HG03045 (cell line): ENCODE measurements at regions not wholly inside any gene's neighbourhood (a gene's known extent, or its start where the extent isn't known, plus 50 kb on each side); places are given as distances from the start of the nearest gene placed in this dataset.

Experiments
- ATAC-seq: cut with Tn5 transposase; IDR thresholded peaks from one replicate; pipeline ENCODE4 v1.9.1; 2021; ENCODE audit warnings: mild to moderate bottlenecking, moderate library complexity; ENCODE audit not compliant: unreplicated experiment

DNA sequence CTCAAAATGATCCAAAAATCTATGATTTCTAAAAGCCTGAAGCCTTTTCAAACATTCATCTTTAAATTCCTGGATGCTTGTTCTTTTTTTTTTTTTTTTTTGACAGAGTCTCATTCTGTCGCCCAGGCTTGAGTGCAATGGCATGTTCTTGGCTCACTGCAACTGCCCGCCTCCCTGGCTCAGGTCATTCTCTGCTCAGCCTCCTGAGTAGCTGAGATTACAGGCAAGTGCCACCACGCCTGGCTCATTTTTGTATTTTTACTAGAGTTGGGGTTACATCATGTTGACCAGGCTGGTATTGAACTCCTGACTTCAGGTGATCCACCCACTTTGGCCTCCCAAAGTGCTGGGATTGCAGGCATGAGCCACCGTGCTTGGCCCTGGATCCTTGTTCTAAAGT, 649.5 kb downstream of the XIRP2 start:
- ATAC-seq: no peak

DNA sequence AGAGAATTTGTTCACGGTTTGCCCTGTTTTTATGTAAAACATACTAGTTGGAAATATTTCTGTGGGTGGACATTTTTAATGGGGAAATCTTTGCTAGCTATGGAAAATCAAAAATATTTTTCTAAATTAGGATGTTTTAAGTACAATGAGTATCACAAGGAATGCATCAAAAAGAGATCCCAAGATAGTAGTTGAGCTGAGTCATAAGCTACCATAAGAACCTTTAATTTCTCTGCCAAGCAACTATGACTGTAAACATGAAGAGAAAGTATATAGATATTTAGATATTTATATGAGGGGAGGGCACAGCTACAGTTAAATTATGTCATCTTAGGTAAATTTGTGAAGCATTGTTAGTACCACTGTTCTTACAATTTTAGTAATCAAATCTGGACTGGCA, 646.2 kb downstream of the XIRP2 start:
- no peak for ATAC-seq

DNA sequence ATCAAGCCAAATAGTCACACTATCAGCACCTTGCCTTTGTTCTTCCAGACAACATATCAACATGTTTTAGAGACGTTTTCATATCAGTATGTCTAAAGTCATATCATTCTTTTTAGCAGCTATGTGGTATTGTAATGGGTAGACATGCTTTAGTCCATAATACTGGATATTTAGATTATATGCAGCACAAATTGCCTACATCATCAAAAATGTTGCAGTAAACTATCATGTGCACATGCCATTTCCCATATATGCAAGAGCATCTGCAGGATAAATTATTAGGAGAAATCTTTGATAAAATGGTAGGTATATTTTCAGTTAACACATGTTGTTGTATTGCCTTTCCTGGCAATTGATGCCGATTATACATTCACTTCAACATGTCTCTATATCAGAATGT, 636.5 kb downstream of the XIRP2 start:
- no peak for ATAC-seq

DNA sequence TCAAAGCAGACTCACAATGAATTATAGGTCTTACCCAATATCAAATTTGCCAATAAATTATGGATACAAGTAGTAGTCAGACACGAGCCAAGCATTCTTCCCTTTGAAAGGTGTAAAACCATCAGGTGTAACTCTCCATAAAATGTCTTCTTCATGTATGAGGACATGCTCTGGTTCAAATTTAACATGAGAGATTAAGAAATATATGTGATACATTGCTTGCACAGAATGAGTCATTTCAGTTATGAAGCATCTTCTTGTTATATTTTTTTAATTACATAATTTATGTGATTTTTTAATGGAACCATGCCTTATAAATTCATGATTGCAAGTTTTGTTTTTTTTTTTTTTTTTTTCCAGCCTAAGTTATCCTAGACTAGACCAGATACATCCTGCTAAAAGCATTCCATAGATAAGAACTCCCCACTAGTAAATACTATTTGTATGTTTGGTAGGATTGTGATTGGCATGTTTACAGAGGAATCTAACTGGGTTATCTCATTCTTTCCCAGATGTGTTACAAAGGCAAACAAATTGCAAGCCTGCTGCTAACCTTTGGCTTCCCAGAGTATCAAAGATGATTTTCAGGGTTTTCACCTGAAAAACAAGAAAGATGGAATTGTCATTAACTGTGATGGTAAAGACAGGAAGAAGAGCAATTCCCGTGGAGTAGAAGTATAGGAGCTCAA, 621.9 kb downstream of the XIRP2 start:
- ATAC-seq: no peak

DNA sequence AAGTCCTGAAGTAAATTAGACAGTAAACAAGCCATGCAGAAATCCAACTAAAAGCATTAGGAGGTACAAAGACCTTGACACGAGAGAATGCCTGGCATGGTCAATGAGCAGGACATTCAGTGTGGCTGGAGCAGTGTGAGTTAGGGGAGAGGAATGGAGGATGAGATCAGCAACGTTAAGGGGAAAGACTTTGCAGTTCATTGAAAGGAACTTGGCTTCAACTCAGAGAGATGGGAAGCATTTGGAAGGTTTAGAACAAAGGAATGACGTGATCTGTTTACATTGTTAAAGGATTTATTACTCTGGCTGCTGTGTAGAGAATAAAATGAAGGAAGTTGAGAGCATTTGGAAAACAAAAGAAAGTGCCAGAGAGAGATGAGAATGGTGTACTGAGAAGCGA, 621.3 kb downstream of the XIRP2 start:
- ATAC-seq: no peak

DNA sequence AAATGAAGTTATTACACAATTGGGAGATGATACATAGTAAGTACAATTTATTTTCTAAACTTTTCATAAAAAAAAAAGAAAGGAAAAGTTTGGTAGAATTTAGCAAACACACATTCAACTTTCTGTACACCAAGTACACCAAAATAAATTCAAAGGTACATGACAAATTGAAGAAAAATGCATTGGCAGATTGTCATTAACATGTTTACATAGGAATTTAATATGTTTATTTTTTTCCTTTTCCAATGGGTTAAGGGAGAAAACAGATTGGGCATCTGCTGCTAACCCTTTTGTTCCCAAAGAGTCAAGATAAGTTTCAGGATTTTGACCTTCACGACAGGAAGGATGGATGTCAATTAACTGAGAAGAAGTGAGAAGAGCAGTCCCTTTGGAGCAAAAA, 620.4 kb downstream of the XIRP2 start:
- ATAC-seq: no peak

DNA sequence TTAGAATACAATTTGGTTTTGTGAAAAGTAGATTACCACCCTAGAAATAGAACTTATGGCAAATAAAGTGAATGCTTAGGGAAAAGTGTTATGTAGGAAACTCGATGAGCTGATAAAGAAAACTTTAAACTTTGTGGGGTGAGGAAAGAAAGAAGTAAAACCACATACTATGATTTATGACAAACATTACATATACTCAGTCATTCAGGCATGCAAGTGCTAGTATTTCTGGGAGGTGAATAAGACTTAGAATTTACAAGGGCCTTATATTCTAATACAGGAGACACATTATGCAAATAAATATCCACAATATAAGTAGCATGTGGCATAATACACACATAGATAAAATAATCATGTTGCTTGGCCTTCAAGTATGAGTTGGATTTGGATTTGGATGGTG, 618.1 kb downstream of the XIRP2 start:
- ATAC-seq: no peak

DNA sequence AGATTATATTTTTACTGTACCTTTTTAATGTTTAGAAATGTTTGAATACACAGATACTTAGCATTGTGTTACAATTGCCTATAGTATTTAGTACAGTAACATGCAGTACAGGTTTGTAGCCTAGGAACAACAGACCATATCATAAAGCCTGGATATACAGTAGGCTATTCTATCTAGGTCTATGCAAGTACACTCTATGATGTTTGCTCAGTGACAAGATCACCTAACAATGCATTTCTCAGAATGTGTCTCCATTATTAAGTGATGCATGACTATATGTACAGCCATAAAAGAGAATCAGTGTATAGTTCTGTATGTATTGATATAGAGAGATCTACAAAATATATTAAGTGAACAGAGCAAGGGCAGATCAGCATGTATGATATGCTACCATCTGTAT, 616.4 kb downstream of the XIRP2 start:
- ATAC-seq: no peak

DNA sequence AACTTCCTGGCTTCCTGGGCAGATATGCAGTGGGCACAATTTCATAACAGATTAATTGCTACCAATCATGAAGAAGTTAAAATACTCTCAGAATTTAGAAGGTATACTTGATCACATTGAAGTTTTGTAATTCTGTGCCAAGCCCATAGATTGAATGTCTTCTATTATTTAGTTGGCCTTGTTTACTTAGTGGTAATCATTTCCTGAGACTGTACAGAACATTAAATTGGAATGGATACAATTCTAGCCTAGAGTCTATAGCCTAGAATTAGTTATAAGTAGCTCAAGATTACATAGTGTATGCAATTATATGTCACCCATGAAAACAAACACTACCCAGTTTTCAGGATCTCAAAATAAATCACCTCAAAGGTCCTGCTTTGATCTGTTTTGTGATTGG, 615.8 kb downstream of the XIRP2 start:
- no peak for ATAC-seq

DNA sequence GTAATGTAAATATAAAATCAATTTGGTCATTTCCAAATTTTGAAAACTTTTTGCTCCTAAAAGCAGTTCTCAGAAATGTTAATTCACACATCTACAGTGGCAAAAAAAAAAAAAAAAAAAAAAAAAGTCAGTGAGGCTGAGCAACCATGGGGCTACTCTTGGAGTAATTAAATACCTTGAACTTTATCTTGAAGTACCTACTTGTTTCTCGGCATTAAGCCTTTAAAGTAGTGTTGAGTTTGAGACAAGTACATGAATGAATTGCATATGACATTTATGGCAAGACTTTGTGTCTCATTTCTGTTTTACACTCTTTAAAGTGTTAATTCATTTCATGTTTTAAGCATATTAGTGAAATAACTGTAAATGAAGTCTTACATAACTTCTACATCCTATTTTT, 613.3 kb downstream of the XIRP2 start:
- ATAC-seq: no peak

DNA sequence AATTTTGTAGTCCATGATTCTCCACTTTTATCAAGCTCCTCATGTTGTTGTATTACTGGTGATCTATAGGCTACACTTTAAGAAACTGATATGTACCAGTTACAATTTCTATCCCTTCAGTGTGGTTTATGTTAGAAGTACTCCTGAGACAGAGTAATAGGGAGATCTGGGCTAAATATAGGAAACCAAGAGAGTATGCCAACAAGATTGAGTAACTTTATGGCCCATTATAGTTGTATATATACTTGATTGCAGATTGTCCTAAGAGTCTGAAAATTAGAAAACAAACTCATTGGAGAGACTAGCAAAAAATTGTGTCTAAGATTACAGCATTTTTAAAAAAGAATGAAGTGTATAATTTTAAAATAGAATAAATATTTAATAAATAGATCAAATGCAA, 605.6 kb downstream of the XIRP2 start:
- no peak for ATAC-seq

DNA sequence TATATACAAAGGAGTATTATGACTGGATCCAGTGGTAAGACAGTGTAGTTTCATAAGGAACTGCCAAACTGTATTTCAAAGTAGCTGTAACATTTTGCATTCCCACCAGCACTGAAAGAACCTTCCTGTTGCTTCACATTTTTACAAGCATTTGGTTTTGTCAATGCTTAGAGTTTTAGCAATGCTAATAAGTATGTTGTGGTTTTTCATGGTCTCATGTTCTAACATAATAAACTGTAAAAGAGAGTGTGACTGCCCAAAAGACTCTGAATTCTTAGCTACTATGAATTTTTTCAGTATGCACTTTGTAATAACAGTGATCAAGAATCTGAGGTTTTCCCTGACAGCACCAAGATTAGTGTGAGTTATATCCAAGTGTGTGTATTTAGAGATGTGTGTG, 604.2 kb downstream of the XIRP2 start:
- no peak for ATAC-seq

DNA sequence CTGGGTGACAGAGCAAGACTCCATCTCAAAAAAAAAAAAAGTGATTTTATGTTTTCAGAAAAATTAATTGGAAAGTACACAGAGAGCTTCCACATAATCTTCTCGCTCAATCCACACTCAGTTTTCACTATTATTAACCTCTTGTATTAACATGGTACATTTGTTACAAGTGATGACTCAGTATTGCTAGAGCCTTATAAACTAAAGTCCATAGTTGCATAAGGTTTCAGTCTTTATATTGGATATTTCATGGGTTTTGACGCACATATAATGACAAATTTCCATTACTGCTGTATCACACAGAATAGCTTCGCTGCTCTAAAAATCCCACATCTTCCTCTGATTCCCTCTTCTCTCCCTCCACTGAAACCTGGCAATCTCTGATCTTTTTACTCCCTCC, 603.5 kb downstream of the XIRP2 start:
- ATAC-seq: no peak

DNA sequence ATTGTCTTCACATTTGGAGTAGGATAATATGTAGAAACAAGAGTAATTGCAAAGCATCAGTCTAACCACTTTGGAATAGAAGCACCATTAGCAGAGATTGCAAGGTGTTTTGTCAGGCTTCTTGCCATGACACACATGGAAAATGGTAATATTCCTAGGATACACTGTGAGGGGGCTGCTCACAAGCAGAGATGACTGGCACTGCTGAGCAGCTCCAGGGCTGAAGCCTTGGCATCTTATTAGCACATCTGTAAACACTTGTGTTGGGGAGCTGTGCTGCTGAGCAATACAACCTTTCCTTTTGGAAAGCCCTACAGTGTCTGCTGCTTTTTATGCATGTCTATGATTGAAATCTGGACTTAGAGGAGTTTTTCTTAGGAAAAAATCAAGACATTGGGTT, 602.2 kb downstream of the XIRP2 start:
- no peak for ATAC-seq

DNA sequence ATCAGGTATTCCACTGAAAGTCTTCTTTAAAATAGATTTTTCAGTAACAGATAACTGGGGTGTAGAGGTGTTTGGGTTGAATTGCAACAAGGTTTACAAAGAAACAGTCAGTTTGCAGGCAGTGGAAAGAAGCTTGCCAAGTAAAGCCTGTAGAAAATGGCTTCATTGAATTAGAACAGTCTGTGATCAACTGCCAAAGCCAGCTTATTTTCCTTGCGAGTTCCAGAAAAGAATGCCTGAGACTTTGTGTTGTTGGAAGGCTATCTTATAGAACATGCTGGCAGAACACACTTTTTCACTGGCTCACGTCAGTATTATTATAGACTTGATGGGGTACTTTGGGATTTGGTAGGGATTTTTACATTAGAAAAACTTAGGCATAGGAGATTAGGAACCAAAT, 601.0 kb downstream of the XIRP2 start:
- no peak for ATAC-seq

DNA sequence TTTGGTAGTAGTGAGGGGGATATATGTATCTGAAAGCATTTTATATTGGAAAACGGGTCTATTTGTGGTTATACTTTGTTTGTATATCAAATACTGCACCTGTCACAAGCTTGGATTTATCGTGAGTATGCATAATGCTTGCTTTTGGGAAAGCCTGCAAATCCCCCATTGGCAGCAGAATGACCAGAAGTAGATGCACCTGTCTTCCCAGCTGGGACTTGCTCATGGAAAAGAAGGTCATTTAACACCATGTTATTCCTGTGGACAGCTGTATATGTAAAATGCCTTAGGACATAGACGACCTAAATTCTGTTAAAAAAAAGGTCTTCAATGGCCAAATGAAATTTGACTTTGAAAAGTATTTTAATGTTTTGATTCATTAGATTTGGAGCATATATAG, 599.4 kb downstream of the XIRP2 start:
- no peak for ATAC-seq

DNA sequence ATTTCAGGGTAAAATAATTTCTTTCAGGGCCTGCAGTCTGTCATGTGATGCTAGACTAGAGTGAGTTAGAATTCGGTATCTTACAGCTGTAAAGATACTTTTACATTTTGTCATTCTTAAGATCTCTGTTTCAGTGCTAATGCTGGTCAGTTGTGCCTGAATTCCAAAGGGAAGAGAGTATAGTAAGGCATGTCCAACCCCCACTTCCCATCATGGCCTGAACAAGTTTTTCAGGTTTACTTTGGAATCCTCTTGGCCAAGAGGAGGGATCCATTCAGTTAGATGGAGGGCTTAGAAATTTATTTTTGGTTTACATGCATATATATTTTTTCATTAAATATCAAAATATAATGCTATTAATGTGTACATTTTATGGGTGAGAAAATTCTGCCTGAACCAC, 596.6 kb downstream of the XIRP2 start:
- no peak for ATAC-seq

DNA sequence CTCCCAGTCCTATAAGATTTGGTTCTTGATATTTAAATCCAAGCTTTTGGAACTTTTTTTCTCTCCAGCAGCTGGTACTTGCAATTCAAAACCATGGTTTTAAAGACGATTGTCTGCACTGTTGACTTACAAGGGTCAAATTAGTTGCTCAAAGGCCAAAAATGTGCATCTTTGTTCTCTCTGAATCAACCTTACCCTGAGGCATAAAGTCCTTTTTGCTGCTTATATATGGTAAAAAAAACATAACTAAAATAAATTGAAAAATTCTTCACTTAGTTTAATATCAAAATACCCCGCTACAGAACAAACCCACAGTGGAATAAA, 592.7 kb downstream of the XIRP2 start:
- ATAC-seq: no peak

DNA sequence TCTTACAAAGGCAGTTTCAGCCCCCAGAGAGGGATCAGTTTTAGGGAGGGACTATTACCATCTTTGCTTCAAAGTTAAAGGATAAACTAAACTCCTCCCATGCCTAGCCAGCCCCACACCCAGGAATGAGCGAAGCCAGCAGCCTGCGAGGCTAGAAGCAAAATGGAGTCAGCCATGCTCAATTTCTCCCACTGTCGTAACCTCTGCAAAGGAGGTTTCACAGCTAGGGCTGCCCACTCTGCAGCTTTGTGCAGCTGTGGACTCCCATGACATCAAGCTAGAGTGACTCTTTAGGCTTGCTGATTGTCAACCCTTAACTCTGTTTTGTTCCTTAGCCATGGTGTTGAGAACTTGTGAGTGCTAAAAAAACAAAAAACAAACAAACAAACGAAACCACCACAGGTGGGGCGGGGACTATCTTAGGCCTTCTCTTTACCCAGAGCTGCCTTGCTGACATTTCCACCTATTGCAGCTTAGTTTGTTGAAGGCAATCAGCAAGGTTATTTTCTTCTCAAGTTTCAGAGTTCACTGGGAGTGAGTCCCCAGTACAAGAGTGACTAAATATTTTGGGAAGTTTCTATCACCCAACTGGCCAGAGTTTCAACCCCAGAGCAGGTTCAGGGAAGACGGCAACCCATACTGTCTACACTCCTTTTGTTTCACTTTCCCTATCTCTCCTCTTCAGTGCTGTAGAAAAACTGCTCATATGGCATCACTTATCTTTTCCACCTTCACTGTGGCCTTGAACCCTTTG, 592.1 kb downstream of the XIRP2 start:
- ATAC-seq: no peak

DNA sequence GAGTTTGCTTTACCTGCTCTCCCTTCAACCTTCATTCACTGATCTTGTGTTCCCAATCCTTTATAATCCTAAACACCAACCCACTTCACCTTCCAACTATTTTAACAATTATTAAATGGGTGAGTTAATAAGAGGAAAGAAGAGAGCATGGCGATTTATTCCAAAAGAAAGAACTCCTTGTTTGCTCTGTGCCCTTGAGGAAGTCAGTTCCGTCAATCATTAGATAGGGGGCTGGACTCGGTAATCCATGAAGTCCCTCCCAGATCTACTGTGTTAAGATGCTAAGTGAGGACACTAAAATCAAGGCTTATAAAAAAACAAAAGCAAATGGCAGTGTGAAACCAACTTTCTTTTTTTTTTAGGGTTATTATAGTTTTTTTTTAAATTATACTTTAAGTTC, 589.9 kb downstream of the XIRP2 start:
- ATAC-seq: no peak

DNA sequence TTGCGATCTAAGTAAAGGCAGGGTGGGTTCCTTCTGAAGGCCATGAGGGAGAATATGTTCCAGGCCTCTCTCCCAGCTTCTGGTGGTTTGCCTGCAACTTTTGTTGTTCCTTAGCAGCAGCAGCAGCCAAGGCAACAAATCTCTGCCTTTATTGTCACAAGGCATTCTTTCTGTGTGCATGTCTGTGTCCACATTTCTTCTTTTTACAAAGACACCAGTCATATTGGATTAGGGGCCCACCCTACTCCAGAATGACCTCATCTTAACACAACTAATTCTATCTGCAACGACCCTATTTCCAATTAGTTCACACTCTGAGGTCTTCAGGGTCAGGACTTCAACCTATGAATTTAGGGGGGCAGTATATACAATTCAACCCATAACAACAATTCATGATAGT, 587.5 kb downstream of the XIRP2 start:
- ATAC-seq: no peak

DNA sequence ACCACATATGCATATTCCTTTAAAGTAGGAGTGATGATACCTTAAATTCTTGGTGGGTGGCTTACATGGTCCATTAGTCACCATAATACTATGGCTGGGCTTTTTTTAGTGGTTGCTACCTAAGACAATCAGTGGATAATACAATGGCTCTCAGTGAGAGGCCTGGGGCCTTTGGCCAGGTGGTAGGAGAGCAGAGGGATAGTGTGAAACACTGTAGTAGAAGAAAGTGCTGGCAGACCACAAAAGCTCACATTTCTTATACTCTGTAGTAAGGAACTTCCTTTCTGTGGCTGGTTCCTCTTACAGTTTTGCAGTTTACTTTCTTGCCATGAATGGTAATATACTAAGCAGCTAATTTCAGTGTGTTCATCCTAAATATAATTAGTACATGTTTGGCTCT, 583.5 kb downstream of the XIRP2 start:
- ATAC-seq: no peak

DNA sequence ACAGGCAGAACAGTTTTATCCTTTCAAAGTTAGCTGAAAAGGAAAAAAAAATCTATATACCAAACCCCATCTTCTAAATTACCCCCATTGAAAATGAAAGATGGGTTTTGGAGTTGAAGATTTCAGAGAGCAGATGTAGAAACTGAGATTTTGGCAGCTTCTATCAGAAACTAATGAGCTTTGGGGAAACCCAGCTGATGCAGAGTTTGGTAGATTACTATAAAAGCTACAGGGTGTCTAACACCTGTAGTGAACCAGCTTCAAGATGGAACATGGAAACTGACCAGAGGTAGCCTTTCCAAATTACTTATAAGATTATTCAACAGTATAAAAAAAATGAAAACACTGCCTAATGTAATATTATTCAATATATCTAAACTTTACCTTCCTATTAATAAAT, 583.1 kb downstream of the XIRP2 start:
- ATAC-seq: no peak
